ENCODE measurements at regions not wholly inside any gene's neighbourhood (a gene's known extent, or its start where the extent isn't known, plus 50 kb on each side); places are given as distances from the start of the nearest gene placed in this dataset.

- H3K27me3 ChIP-seq (ENCODE audit: insufficient read depth, low read length), result no peaks in the 10 kb centered on the region
- H3K36me3 ChIP-seq (ENCODE audit: insufficient read depth, low read length), result no peaks in the 10 kb centered on the region
- H3K79me2 ChIP-seq (ENCODE audit: control insufficient read depth, insufficient read depth, low read length, unreplicated experiment), result no peaks in the 10 kb centered on the region
- H3K4me3 ChIP-seq (ENCODE audit: low read depth, low read length), result no peak overlapping the region
- H3K27ac ChIP-seq (ENCODE audit: low read depth, low read length), result no peak overlapping the region
- H3K4me1 ChIP-seq (ENCODE audit: control insufficient read depth, insufficient read depth, low read length, unreplicated experiment), result no peaks in the 10 kb centered on the region
- no peak overlapping the region for H2AFZ ChIP-seq (ENCODE audit: low read length, unreplicated experiment)
Observed at GRCh38 chr10:81095238-81095637, 557.5 kb downstream of the SH2D4B start.

- H3K4me1 ChIP-seq (ENCODE audit: control insufficient read depth, insufficient read depth, low read length, unreplicated experiment), result no peaks in the 10 kb centered on the region
- H3K36me3 ChIP-seq (ENCODE audit: insufficient read depth, low read length), result no peaks in the 10 kb centered on the region
- H3K27ac ChIP-seq (ENCODE audit: low read depth, low read length), result no peak overlapping the region
- H3K4me3 ChIP-seq (ENCODE audit: low read depth, low read length), result no peak overlapping the region
- H2AFZ ChIP-seq (ENCODE audit: low read length, unreplicated experiment), result no peak overlapping the region
- no peaks in the 10 kb centered on the region for H3K27me3 ChIP-seq (ENCODE audit: insufficient read depth, low read length)
- H3K79me2 ChIP-seq (ENCODE audit: control insufficient read depth, insufficient read depth, low read length, unreplicated experiment), result no peaks in the 10 kb centered on the region
Observed at GRCh38 chr10:81096558-81096957, 558.9 kb downstream of the SH2D4B start.

GRCh38 chr10:81101062-81101461 is 563.4 kb downstream of the SH2D4B start:
- H3K27me3 ChIP-seq (ENCODE audit: insufficient read depth, low read length), result no peaks in the 10 kb centered on the region
- H3K27ac ChIP-seq (ENCODE audit: low read depth, low read length), result no peak overlapping the region
- H3K79me2 ChIP-seq (ENCODE audit: control insufficient read depth, insufficient read depth, low read length, unreplicated experiment), result no peaks in the 10 kb centered on the region
- no peak overlapping the region for H2AFZ ChIP-seq (ENCODE audit: low read length, unreplicated experiment)
- H3K4me3 ChIP-seq (ENCODE audit: low read depth, low read length), result no peak overlapping the region
- no peaks in the 10 kb centered on the region for H3K4me1 ChIP-seq (ENCODE audit: control insufficient read depth, insufficient read depth, low read length, unreplicated experiment)
- no peaks in the 10 kb centered on the region for H3K36me3 ChIP-seq (ENCODE audit: insufficient read depth, low read length)

GRCh38 chr10:81104494-81104893 is 566.8 kb downstream of the SH2D4B start:
- H3K4me3 ChIP-seq (ENCODE audit: low read depth, low read length), result no peak overlapping the region

GRCh38 chr10:81108516-81109199 is 571.0 kb downstream of the SH2D4B start:
- Histone ChIP-seq H3K4me3 (ENCODE audit: low read depth, low read length) (no peak overlapping the region), H2AFZ (ENCODE audit: low read length, unreplicated experiment) (no peak overlapping the region), H3K4me1 (ENCODE audit: control insufficient read depth, insufficient read depth, low read length, unreplicated experiment) (no peaks in the 10 kb centered on the region), H3K27ac (ENCODE audit: low read depth, low read length) (no peak overlapping the region), H3K27me3 (ENCODE audit: insufficient read depth, low read length) (no peaks in the 10 kb centered on the region), H3K79me2 (ENCODE audit: control insufficient read depth, insufficient read depth, low read length, unreplicated experiment) (no peaks in the 10 kb centered on the region), H3K36me3 (ENCODE audit: insufficient read depth, low read length) (no peaks in the 10 kb centered on the region)

More at GRCh38 chr10:81104494-81104893, 566.8 kb downstream of the SH2D4B start:
- Histone ChIP-seq H2AFZ (ENCODE audit: low read length, unreplicated experiment) (no peak overlapping the region), H3K36me3 (ENCODE audit: insufficient read depth, low read length) (no peaks in the 10 kb centered on the region), H3K4me1 (ENCODE audit: control insufficient read depth, insufficient read depth, low read length, unreplicated experiment) (no peaks in the 10 kb centered on the region), H3K27ac (ENCODE audit: low read depth, low read length) (no peak overlapping the region), H3K27me3 (ENCODE audit: insufficient read depth, low read length) (no peaks in the 10 kb centered on the region), H3K79me2 (ENCODE audit: control insufficient read depth, insufficient read depth, low read length, unreplicated experiment) (no peaks in the 10 kb centered on the region)

- no peak overlapping the region for H3K4me3 ChIP-seq (ENCODE audit: low read depth, low read length)
- no peaks in the 10 kb centered on the region for H3K27me3 ChIP-seq (ENCODE audit: insufficient read depth, low read length)
- no peaks in the 10 kb centered on the region for H3K36me3 ChIP-seq (ENCODE audit: insufficient read depth, low read length)
- no peak overlapping the region for H2AFZ ChIP-seq (ENCODE audit: low read length, unreplicated experiment)
- no peaks in the 10 kb centered on the region for H3K4me1 ChIP-seq (ENCODE audit: control insufficient read depth, insufficient read depth, low read length, unreplicated experiment)
- H3K27ac ChIP-seq (ENCODE audit: low read depth, low read length), result no peak overlapping the region
- no peaks in the 10 kb centered on the region for H3K79me2 ChIP-seq (ENCODE audit: control insufficient read depth, insufficient read depth, low read length, unreplicated experiment)
Observed at GRCh38 chr10:81109200-81109752, 571.6 kb downstream of the SH2D4B start.

- no peak overlapping the region for H3K27ac ChIP-seq (ENCODE audit: low read depth, low read length)
- no peak overlapping the region for H3K4me3 ChIP-seq (ENCODE audit: low read depth, low read length)
- no peak overlapping the region for H2AFZ ChIP-seq (ENCODE audit: low read length, unreplicated experiment)
- no peaks in the 10 kb centered on the region for H3K36me3 ChIP-seq (ENCODE audit: insufficient read depth, low read length)
- no peaks in the 10 kb centered on the region for H3K79me2 ChIP-seq (ENCODE audit: control insufficient read depth, insufficient read depth, low read length, unreplicated experiment)
- no peaks in the 10 kb centered on the region for H3K27me3 ChIP-seq (ENCODE audit: insufficient read depth, low read length)
- H3K4me1 ChIP-seq (ENCODE audit: control insufficient read depth, insufficient read depth, low read length, unreplicated experiment), result no peaks in the 10 kb centered on the region
Observed at GRCh38 chr10:81116201-81116600, 578.5 kb downstream of the SH2D4B start.

GRCh38 chr10:81116990-81117389 is 579.3 kb downstream of the SH2D4B start:
- Histone ChIP-seq H2AFZ (ENCODE audit: low read length, unreplicated experiment) (no peak overlapping the region), H3K36me3 (ENCODE audit: insufficient read depth, low read length) (no peaks in the 10 kb centered on the region), H3K4me3 (ENCODE audit: low read depth, low read length) (no peak overlapping the region), H3K27ac (ENCODE audit: low read depth, low read length) (no peak overlapping the region), H3K79me2 (ENCODE audit: control insufficient read depth, insufficient read depth, low read length, unreplicated experiment) (no peaks in the 10 kb centered on the region), H3K27me3 (ENCODE audit: insufficient read depth, low read length) (no peaks in the 10 kb centered on the region), H3K4me1 (ENCODE audit: control insufficient read depth, insufficient read depth, low read length, unreplicated experiment) (no peaks in the 10 kb centered on the region)

- no peaks in the 10 kb centered on the region for H3K4me1 ChIP-seq (ENCODE audit: control insufficient read depth, insufficient read depth, low read length, unreplicated experiment)
- H3K27me3 ChIP-seq (ENCODE audit: insufficient read depth, low read length), result no peaks in the 10 kb centered on the region
- no peak overlapping the region for H3K4me3 ChIP-seq (ENCODE audit: low read depth, low read length)
- no peaks in the 10 kb centered on the region for H3K36me3 ChIP-seq (ENCODE audit: insufficient read depth, low read length)
- no peak overlapping the region for H3K27ac ChIP-seq (ENCODE audit: low read depth, low read length)
- no peak overlapping the region for H2AFZ ChIP-seq (ENCODE audit: low read length, unreplicated experiment)
- H3K79me2 ChIP-seq (ENCODE audit: control insufficient read depth, insufficient read depth, low read length, unreplicated experiment), result no peaks in the 10 kb centered on the region
Observed at GRCh38 chr10:81127931-81128330, 590.2 kb downstream of the SH2D4B start.

GRCh38 chr10:81130014-81130413 is 592.3 kb downstream of the SH2D4B start:
- no peak overlapping the region for H3K4me3 ChIP-seq (ENCODE audit: low read depth, low read length)
- H3K36me3 ChIP-seq (ENCODE audit: insufficient read depth, low read length), result no peaks in the 10 kb centered on the region
- H3K27me3 ChIP-seq (ENCODE audit: insufficient read depth, low read length), result no peaks in the 10 kb centered on the region
- H3K27ac ChIP-seq (ENCODE audit: low read depth, low read length), result no peak overlapping the region
- no peaks in the 10 kb centered on the region for H3K79me2 ChIP-seq (ENCODE audit: control insufficient read depth, insufficient read depth, low read length, unreplicated experiment)
- H3K4me1 ChIP-seq (ENCODE audit: control insufficient read depth, insufficient read depth, low read length, unreplicated experiment), result no peaks in the 10 kb centered on the region
- no peak overlapping the region for H2AFZ ChIP-seq (ENCODE audit: low read length, unreplicated experiment)

GRCh38 chr10:81135851-81136250 is 598.1 kb downstream of the SH2D4B start:
- Histone ChIP-seq H3K4me1 (ENCODE audit: control insufficient read depth, insufficient read depth, low read length, unreplicated experiment) (no peaks in the 10 kb centered on the region), H3K4me3 (ENCODE audit: low read depth, low read length) (no peak overlapping the region), H3K27me3 (ENCODE audit: insufficient read depth, low read length) (no peaks in the 10 kb centered on the region), H3K79me2 (ENCODE audit: control insufficient read depth, insufficient read depth, low read length, unreplicated experiment) (no peaks in the 10 kb centered on the region), H2AFZ (ENCODE audit: low read length, unreplicated experiment) (no peak overlapping the region), H3K27ac (ENCODE audit: low read depth, low read length) (no peak overlapping the region), H3K36me3 (ENCODE audit: insufficient read depth, low read length) (no peaks in the 10 kb centered on the region)
